Hepatocyte (in vitro differentiated cells): ENCODE measurements at regions not wholly inside any gene's neighbourhood (a gene's known extent, or its start where the extent isn't known, plus 50 kb on each side); places are given as distances from the start of the nearest gene placed in this dataset.

ENCODE experiments used
- EZH2phosphoT487 ChIP-seq: fragments of 200-600 bp; sonication (generic); IDR thresholded peaks from one replicate; pipeline ENCODE4 v1.6.1; 2018; ENCODE audit warnings: antibody characterized with exemption, mild to moderate bottlenecking, low read depth, moderate library complexity; ENCODE audit not compliant: unreplicated experiment, severe bottlenecking
- TF ChIP-seq, protein P1 (sequence below): fragments of 200-600 bp; sonication (generic); IDR thresholded peaks from 2 replicates; pipeline ENCODE4 v1.5.1; 2016; ENCODE audit warnings: antibody characterized with exemption, mild to moderate bottlenecking; ENCODE audit not compliant: poor library complexity

DNA sequence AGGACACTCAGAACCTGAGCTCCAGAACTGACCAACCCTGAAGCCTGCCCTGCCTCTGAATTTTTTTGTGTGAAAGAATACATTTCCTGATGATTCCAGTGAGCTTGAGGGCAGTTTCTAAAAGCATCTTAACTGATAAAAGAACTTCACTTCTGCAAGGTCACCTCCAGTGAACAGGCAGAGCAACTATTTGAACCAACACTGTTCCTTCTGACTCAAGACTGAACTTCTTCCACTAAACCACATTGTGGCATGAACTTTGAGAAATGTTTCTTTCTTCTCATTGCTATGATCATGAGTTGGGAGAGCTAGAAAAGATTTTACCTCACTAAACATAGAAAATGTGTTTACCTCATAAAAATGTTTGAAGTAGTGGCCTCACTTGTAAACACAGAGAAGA is 83.8 kb upstream of the SERTAD2 start:
- TF ChIP-seq, protein P1, sequence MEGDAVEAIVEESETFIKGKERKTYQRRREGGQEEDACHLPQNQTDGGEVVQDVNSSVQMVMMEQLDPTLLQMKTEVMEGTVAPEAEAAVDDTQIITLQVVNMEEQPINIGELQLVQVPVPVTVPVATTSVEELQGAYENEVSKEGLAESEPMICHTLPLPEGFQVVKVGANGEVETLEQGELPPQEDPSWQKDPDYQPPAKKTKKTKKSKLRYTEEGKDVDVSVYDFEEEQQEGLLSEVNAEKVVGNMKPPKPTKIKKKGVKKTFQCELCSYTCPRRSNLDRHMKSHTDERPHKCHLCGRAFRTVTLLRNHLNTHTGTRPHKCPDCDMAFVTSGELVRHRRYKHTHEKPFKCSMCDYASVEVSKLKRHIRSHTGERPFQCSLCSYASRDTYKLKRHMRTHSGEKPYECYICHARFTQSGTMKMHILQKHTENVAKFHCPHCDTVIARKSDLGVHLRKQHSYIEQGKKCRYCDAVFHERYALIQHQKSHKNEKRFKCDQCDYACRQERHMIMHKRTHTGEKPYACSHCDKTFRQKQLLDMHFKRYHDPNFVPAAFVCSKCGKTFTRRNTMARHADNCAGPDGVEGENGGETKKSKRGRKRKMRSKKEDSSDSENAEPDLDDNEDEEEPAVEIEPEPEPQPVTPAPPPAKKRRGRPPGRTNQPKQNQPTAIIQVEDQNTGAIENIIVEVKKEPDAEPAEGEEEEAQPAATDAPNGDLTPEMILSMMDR, result no peak
- no peak for TF ChIP-seq EZH2phosphoT487
